Caco-2 (cell line): ENCODE measurements at regions not wholly inside any gene's neighbourhood (a gene's known extent, or its start where the extent isn't known, plus 50 kb on each side); places are given as distances from the start of the nearest gene placed in this dataset.
"Not testable (repeated sequence)": the region's sequence is repeated elsewhere in the genome, so short reads cannot be mapped to it uniquely, and the experiment has no call there.

ENCODE experiments used
- BruUV-seq: library from RNA; stranded (reverse); fragments of 400-500 nt; replicated peaks from 2 replicates; lab custom pipeline; 2021; lab: Mats Ljungman, UMichigan
- CTCF ChIA-PET: fragments of 300-600 bp; sonication (Branson Sonifier 250); formaldehyde crosslinking; loops from one replicate; lab custom pipeline; 2022; ENCODE audit warnings: antibody characterized with exemption; lab: Charles Lee
- POLR2A ChIA-PET: fragments of 300-600 bp; sonication (Branson Sonifier 250); formaldehyde crosslinking; loops from one replicate; lab custom pipeline; 2022; ENCODE audit warnings: antibody characterized with exemption; lab: Charles Lee
- DNase-seq, 2 experiments: peaks; one replicate each; pipeline versions ENCODE4 v3.0.0 to v3.0.0-alpha.2; 2020 to 2022
- H3K27me3 ChIP-seq: replicated peaks from 2 replicates; pipeline ENCODE4 v1.6.0; 2011; ENCODE audit warnings: low read length; ENCODE audit not compliant: control insufficient read depth, insufficient read depth
- H3K36me3 ChIP-seq: 2 replicates; pipeline ENCODE4 v1.5.1; 2011; ENCODE audit warnings: low read length; ENCODE audit not compliant: control insufficient read depth, insufficient read depth
- H3K4me1 ChIP-seq: fragments of 250-450 bp; sonication (Bioruptor Pico); 2 replicates; pipeline ENCODE4 v1.5.1; 2020; ENCODE audit warnings: mild to moderate bottlenecking
- H3K4me3 ChIP-seq: 2 replicates; pipeline ENCODE4 v1.5.1; 2011; ENCODE audit warnings: low read depth, mild to moderate bottlenecking, control low read depth, low read length
- H3K9me3 ChIP-seq: fragments of 250-450 bp; sonication (Bioruptor Pico); 2 replicates; pipeline ENCODE4 v1.5.1; 2020; ENCODE audit warnings: mild to moderate bottlenecking, moderate library complexity
- H3K27ac Mint-ChIP-seq: one replicate; pipeline ENCODE4 v1.8.0; 2022; ENCODE audit warnings: mixed read lengths; ENCODE audit not compliant: unreplicated experiment
- H3K27me3 Mint-ChIP-seq: one replicate; pipeline ENCODE4 v1.8.0; 2022; ENCODE audit warnings: mixed read lengths; ENCODE audit not compliant: insufficient read depth, unreplicated experiment
- H3K36me3 Mint-ChIP-seq: one replicate; pipeline ENCODE4 v1.8.0; 2022; ENCODE audit warnings: mild to moderate bottlenecking, mixed read lengths; ENCODE audit not compliant: insufficient read depth, unreplicated experiment
- H3K4me1 Mint-ChIP-seq: one replicate; pipeline ENCODE4 v1.8.0; 2022; ENCODE audit warnings: low read depth, mixed read lengths; ENCODE audit not compliant: unreplicated experiment
- H3K4me3 Mint-ChIP-seq: one replicate; pipeline ENCODE4 v1.8.0; 2022; ENCODE audit warnings: mild to moderate bottlenecking, moderate library complexity, mixed read lengths; ENCODE audit not compliant: unreplicated experiment
- H3K9me3 Mint-ChIP-seq: one replicate; pipeline ENCODE4 v1.8.0; 2022; ENCODE audit warnings: mixed read lengths; ENCODE audit not compliant: unreplicated experiment
- intact Hi-C: fragments of 100-400 bp; cut with micrococcal nuclease; formaldehyde crosslinking; loops from one replicate; pipeline ENCODE4 v1.10.0; 2022; ENCODE audit not compliant: unreplicated experiment
- TF ChIP-seq, protein P1 (sequence below), 2 experiments: fragments of 200-600 bp in 1 of 2; IDR thresholded peaks; 1 replicate in 1 of 2; 2 replicates in 1 of 2; pipeline versions ENCODE4 v1.5.1 to v1.8.0; 2011 to 2022; ENCODE audit warnings: antibody characterized with exemption in 1 of 2, control low read depth in 1 of 2, inconsistent platforms in 1 of 2, low read depth in 1 of 2, low read length in 1 of 2, mild to moderate bottlenecking in 1 of 2, moderate library complexity in 1 of 2; ENCODE audit not compliant: insufficient read depth in 1 of 2, severe bottlenecking in 1 of 2, unreplicated experiment in 1 of 2

DNA sequence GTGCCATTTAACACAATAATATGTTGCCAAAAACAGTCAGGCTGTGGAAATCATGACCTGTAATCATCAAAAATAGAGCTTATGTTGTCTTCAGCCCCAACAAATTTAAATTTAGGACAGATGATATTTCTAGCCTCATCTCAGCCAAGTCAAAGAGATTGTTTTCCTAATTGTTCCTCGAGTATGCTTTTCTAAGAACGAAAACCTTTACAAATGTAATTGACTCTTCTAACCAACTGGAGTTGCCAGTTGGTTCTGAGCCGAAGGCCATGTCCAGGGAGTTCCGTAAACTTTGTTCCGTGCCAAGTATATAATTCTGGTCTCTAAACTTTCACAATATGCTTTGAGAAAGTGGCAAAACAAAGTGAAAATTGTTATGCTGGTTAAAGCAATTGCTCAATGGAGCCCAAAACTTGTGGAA, 160.8 kb downstream of the CEMIP2 start:
- TF ChIP-seq, protein P1, sequence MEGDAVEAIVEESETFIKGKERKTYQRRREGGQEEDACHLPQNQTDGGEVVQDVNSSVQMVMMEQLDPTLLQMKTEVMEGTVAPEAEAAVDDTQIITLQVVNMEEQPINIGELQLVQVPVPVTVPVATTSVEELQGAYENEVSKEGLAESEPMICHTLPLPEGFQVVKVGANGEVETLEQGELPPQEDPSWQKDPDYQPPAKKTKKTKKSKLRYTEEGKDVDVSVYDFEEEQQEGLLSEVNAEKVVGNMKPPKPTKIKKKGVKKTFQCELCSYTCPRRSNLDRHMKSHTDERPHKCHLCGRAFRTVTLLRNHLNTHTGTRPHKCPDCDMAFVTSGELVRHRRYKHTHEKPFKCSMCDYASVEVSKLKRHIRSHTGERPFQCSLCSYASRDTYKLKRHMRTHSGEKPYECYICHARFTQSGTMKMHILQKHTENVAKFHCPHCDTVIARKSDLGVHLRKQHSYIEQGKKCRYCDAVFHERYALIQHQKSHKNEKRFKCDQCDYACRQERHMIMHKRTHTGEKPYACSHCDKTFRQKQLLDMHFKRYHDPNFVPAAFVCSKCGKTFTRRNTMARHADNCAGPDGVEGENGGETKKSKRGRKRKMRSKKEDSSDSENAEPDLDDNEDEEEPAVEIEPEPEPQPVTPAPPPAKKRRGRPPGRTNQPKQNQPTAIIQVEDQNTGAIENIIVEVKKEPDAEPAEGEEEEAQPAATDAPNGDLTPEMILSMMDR (IDR thresholded peaks at IDR 0.05; ENCODE audit: insufficient read depth in 1 of 2, low read depth in 1 of 2, low read length in 1 of 2, severe bottlenecking in 1 of 2, unreplicated experiment in 1 of 2): no peak
- Mint-ChIP-seq H3K27ac (no peak overlapping the region), H3K9me3 (no peaks in the 10 kb centered on the region), H3K4me3 (no peak overlapping the region), H3K4me1 (no peaks in the 10 kb centered on the region), H3K36me3 (peaks cover 5% of the 10 kb centered on the region), H3K27me3 (no peaks in the 10 kb centered on the region)
- no peaks in the 10 kb centered on the region for H3K36me3 ChIP-seq
- CTCF ChIA-PET: no interaction called here
- no peak overlapping the region for H3K4me3 ChIP-seq
- DNase-seq: no peak
- H3K4me1 ChIP-seq: no peaks in the 10 kb centered on the region
- no peaks in the 10 kb centered on the region for H3K9me3 ChIP-seq
- POLR2A ChIA-PET: no interaction called here
- intact Hi-C loops: loop anchor here (10.0 kb wide), 2 partner anchors 47 to 77 kb away; no protein-coding TSS in a partner anchor
- no TSS peak for BruUV-seq
- no peaks in the 10 kb centered on the region for H3K27me3 ChIP-seq

DNA sequence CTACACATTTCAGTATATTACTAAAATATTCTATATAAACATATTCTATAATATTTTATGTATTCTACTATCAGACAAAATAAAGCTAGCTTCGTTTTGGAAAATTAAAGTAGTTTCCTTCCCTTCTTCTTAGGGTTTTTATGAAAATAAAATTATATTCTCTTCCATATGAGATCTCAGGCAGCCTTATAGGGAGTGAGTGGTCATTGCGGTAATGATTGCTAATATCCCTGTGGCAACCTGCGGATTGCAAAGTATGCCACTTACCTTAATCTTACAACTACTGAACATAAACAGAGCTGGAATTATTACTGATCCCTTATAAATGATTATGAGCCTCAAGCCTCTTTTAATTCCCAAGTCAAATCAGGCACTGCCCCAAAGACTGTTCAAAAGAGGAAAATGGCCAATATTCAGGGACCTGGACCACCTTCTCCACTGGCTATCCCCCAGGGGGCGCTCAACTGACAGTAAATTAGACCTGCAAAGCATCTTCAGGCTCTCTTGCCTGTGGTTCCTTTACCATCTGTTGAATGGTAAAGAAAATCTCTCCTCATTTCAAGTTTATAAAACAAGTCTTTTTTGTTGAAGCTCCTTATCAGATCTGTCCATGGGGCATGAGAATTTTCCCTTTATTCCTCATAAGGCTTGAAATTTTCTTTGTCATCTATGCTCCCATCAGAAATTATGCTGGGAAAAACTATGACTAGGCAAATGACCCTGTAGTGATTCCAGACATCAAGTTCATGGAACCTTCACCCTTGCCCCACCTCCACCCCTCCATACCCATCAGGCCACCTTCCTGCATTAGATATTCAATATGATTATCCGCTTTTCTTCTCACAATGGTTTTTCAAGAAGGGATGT, 163.9 kb downstream of the CEMIP2 start:
- Mint-ChIP-seq H3K27ac (no peak overlapping the region), H3K36me3 (peaks cover 5% of the 10 kb centered on the region), H3K27me3 (no peaks in the 10 kb centered on the region), H3K4me3 (no peak overlapping the region), H3K4me1 (no peaks in the 10 kb centered on the region), H3K9me3 (no peaks in the 10 kb centered on the region)
- intact Hi-C loops: loop anchor here (1.0 to 10.0 kb wide), 3 partner anchors 50 to 165 kb away; no protein-coding TSS in a partner anchor
- Histone ChIP-seq H3K4me1 (no peaks in the 10 kb centered on the region), H3K4me3 (no peak overlapping the region), H3K27me3 (no peaks in the 10 kb centered on the region), H3K9me3 (no peaks in the 10 kb centered on the region), H3K36me3 (no peaks in the 10 kb centered on the region)
- POLR2A ChIA-PET: no interaction called here
- TF ChIP-seq, protein P1 (IDR thresholded peaks at IDR 0.05; ENCODE audit: insufficient read depth in 1 of 2, low read depth in 1 of 2, low read length in 1 of 2, severe bottlenecking in 1 of 2, unreplicated experiment in 1 of 2): peak; percentile 28 to 31
- CTCF ChIA-PET: no interaction called here
- no TSS peak for BruUV-seq
- peak; percentile 43 to 58 for DNase-seq

DNA sequence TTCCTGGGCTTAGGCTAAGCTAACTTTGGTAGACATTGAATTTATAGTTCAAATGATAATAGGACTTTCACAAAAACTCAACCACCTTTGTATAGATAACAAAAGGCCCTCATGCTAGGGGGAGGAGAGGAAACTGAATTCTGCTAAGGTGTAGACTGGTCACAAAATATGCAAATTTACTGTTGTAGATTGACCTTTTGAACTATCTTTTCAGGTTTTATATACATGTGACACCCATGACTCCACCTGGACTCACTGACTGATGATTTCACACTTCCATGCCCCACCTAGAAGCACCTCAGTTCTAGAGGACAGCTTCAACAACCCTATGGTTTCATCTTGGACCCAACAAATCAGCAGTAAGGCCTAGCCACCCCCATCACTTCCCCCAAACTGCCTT, 165.7 kb downstream of the CEMIP2 start:
- TF ChIP-seq, protein P1 (IDR thresholded peaks at IDR 0.05; ENCODE audit: insufficient read depth in 1 of 2, low read depth in 1 of 2, low read length in 1 of 2, severe bottlenecking in 1 of 2, unreplicated experiment in 1 of 2): no peak
- Histone ChIP-seq H3K27me3 (no peaks in the 10 kb centered on the region), H3K36me3 (no peaks in the 10 kb centered on the region), H3K9me3 (no peaks in the 10 kb centered on the region), H3K4me3 (no peak overlapping the region), H3K4me1 (no peaks in the 10 kb centered on the region)
- intact Hi-C loops: loop anchor here (10.0 kb wide), 2 partner anchors 52 to 82 kb away; no protein-coding TSS in a partner anchor
- no peak overlapping the region for H3K4me3 Mint-ChIP-seq
- H3K9me3 Mint-ChIP-seq: no peaks in the 10 kb centered on the region
- H3K4me1 Mint-ChIP-seq: no peaks in the 10 kb centered on the region
- CTCF ChIA-PET: no interaction called here
- no peak for DNase-seq
- POLR2A ChIA-PET: no interaction called here
- H3K27me3 Mint-ChIP-seq: no peaks in the 10 kb centered on the region
- no TSS peak for BruUV-seq
- H3K27ac Mint-ChIP-seq: no peak overlapping the region
- H3K36me3 Mint-ChIP-seq: peaks cover 5% of the 10 kb centered on the region

DNA sequence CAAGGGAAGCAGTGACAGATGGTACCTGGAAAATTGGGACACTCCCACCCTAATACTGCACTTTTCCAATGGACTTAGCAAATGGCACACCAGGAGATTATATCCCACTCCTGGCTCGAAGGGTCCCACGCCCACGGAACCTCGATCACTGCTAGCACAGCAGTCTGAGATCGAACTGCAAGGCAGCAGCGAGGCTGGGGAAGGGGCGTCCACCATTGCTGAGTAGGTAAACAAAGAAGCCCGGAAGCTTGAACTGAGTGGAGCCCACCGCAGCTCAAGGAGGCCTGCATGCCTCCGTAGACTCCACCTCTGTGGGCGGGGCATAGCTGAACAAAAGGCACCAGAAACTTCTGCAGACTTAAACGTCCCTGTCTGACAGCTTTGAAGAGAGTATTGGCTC, 172.6 kb downstream of the CEMIP2 start:
- POLR2A ChIA-PET, H3K27me3 Mint-ChIP-seq, H3K9me3 Mint-ChIP-seq, H3K36me3 ChIP-seq, H3K4me1 ChIP-seq, H3K4me3 Mint-ChIP-seq, H3K27me3 ChIP-seq, BruUV-seq, H3K4me1 Mint-ChIP-seq, H3K36me3 Mint-ChIP-seq, intact Hi-C loops, H3K9me3 ChIP-seq, CTCF ChIA-PET, H3K4me3 ChIP-seq, DNase-seq, H3K27ac Mint-ChIP-seq: not testable (repeated sequence)
